WTC11 (cell line): ENCODE measurements at regions not wholly inside any gene's neighbourhood (a gene's known extent, or its start where the extent isn't known, plus 50 kb on each side); places are given as distances from the start of the nearest gene placed in this dataset.

ENCODE experiments used
- AFF4 ChIP-seq: sonication (generic); formaldehyde crosslinking; IDR thresholded peaks from 2 replicates; pipeline ENCODE4 v1.8.1; 2023; ENCODE audit warnings: mild to moderate bottlenecking, missing genetic modification reagents, borderline replicate concordance
- AR ChIP-seq: fragments of 250-450 bp; sonication (Bioruptor Pico); IDR thresholded peaks from 2 replicates; pipeline ENCODE4 v1.9.0; 2021; ENCODE audit warnings: mild to moderate bottlenecking
- CTCF ChIP-seq: fragments of 200-600 bp; IDR thresholded peaks from 2 replicates; pipeline ENCODE4 v1.8.0; 2022; ENCODE audit warnings: antibody characterized with exemption
- TEAD4 ChIP-seq: sonication (generic); formaldehyde crosslinking; IDR thresholded peaks from 2 replicates; pipeline ENCODE4 v1.8.0; 2022; ENCODE audit warnings: mild to moderate bottlenecking, missing genetic modification reagents

GRCh38 chr3:159679900-159680299 is 308.7 kb upstream of the IL12A start:
- TF ChIP-seq AFF4 (no peak), TEAD4 (CRISPR knock-in tag) (no peak), CTCF (no peak), AR (CRISPR knock-in tag) (no peak)
